H1 (cell line): ENCODE measurements at regions not wholly inside any gene's neighbourhood (a gene's known extent, or its start where the extent isn't known, plus 50 kb on each side); places are given as distances from the start of the nearest gene placed in this dataset.

ENCODE experiments used
- CTCF ChIA-PET: fragments of 300-600 bp; sonication (Branson Sonifier 250); formaldehyde crosslinking; loops from one replicate; lab custom pipeline; 2021; ENCODE audit not compliant: partially characterized antibody; lab: Charles Lee
- POLR2A ChIA-PET: fragments of 300-600 bp; sonication (Branson Sonifier 250); formaldehyde crosslinking; loops from one replicate; lab custom pipeline; 2021; ENCODE audit warnings: inconsistent platforms; ENCODE audit not compliant: partially characterized antibody; lab: Charles Lee
- DNase-seq, 2 experiments: peaks; one replicate each; pipeline versions ENCODE4 v3.0.0 to v3.0.0-alpha.2; 2010 to 2022; ENCODE audit warnings: low spot score in 2 of 2, low read depth in 1 of 2, mixed read lengths in 1 of 2
- FAIRE-seq: peaks from 2 replicates; lab custom pipeline; 2011; peaks lifted over from hg19 to GRCh38; lab: Jason Lieb, UNC
- H2AFZ ChIP-seq: 2 replicates; pipeline ENCODE4 v1.8.1; 2012; ENCODE audit warnings: low read length, inconsistent platforms
- H2AK5ac ChIP-seq: 2 replicates; pipeline ENCODE4 v1.6.1; 2013; ENCODE audit warnings: low read depth, low read length
- H2BK120ac ChIP-seq: replicated peaks from 2 replicates; pipeline ENCODE3; 2013; ENCODE audit warnings: low read depth, low read length, inconsistent platforms
- H2BK12ac ChIP-seq: 2 replicates; pipeline ENCODE4 v1.6.1; 2013; ENCODE audit warnings: low read depth, low read length
- H2BK15ac ChIP-seq: 2 replicates; pipeline ENCODE4 v1.6.1; 2013; ENCODE audit warnings: low read length
- H2BK20ac ChIP-seq: 2 replicates; pipeline ENCODE4 v1.6.1; 2013; ENCODE audit warnings: low read length
- H2BK5ac ChIP-seq: 2 replicates; pipeline ENCODE4 v1.6.1; 2013; ENCODE audit warnings: low read depth, low read length
- H3K14ac ChIP-seq: 2 replicates; pipeline ENCODE4 v1.6.1; 2013; ENCODE audit warnings: inconsistent platforms; ENCODE audit not compliant: insufficient read length
- H3K18ac ChIP-seq: 2 replicates; pipeline ENCODE4 v1.6.1; 2013; ENCODE audit warnings: low read length; ENCODE audit errors: extremely low read depth
- H3K23ac ChIP-seq: 2 replicates; pipeline ENCODE4 v1.6.1; 2013; ENCODE audit warnings: inconsistent platforms; ENCODE audit not compliant: insufficient read length
- H3K23me2 ChIP-seq: 2 replicates; pipeline ENCODE4 v1.6.1; 2013; ENCODE audit warnings: low read depth, low read length
- H3K27ac ChIP-seq: 2 replicates; pipeline ENCODE4 v1.6.1; 2011; ENCODE audit warnings: low read depth, low read length, inconsistent platforms
- H3K27me3 ChIP-seq, 4 experiments: replicated peaks in 1 of 4; 1 replicate in 1 of 4; 2 replicates in 3 of 4; pipeline versions ENCODE4 v1.6.1 to v1.8.1; 2011 to 2013; ENCODE audit warnings: low read length in 3 of 4, mild to moderate bottlenecking in 3 of 4, inconsistent platforms in 2 of 4, mixed read lengths in 2 of 4, moderate library complexity in 1 of 4; ENCODE audit not compliant: control insufficient read depth in 3 of 4, insufficient read depth in 3 of 4; ENCODE audit errors: extremely low read depth in 1 of 4
- H3K36me3 ChIP-seq, 4 experiments: 2 replicates each; pipeline versions ENCODE4 v1.6.1 to v1.8.1; 2011 to 2013; ENCODE audit warnings: mild to moderate bottlenecking in 4 of 4, low read length in 3 of 4, moderate library complexity in 2 of 4, control low read depth in 1 of 4, inconsistent platforms in 1 of 4; ENCODE audit not compliant: insufficient read depth in 4 of 4, control insufficient read depth in 2 of 4
- H3K4ac ChIP-seq: replicated peaks from 2 replicates; pipeline ENCODE3; 2013; ENCODE audit warnings: low read length, low read depth, mixed read lengths, inconsistent platforms; ENCODE audit not compliant: insufficient read length
- H3K4me1 ChIP-seq, 4 experiments: replicated peaks in 1 of 4; 1 replicate in 1 of 4; 2 replicates in 3 of 4; pipeline versions ENCODE4 v1.6.1 to v1.8.1; 2011 to 2013; ENCODE audit warnings: low read length in 3 of 4, inconsistent platforms in 2 of 4, mixed read lengths in 1 of 4; ENCODE audit not compliant: insufficient read depth in 4 of 4, control insufficient read depth in 3 of 4
- H3K4me2 ChIP-seq, 2 experiments: 2 replicates each; pipeline versions ENCODE4 v1.6.1 to v1.8.1; 2011 to 2013; ENCODE audit warnings: low read depth in 2 of 2, low read length in 2 of 2, control low read depth in 1 of 2, inconsistent platforms in 1 of 2, mild to moderate bottlenecking in 1 of 2; ENCODE audit not compliant: insufficient read depth in 1 of 2
- H3K4me3 ChIP-seq, 4 experiments: fragments of 200-600, 300-600 bp in 1 of 4; sonication (generic), shearing (Covaris generic), sonication (Bioruptor Twin) in 1 of 4; 2 replicates each; pipeline versions ENCODE4 v1.5.1 to v1.8.1; 2011 to 2016; ENCODE audit warnings: low read length in 4 of 4, low read depth in 3 of 4, control low read depth in 2 of 4, inconsistent platforms in 2 of 4, mild to moderate bottlenecking in 2 of 4, mixed read lengths in 1 of 4, moderate library complexity in 1 of 4; ENCODE audit not compliant: insufficient read depth in 2 of 4; ENCODE audit errors: extremely low read depth in 1 of 4
- H3K56ac ChIP-seq: replicated peaks from 2 replicates; pipeline ENCODE3; 2013; ENCODE audit warnings: low read depth, mild to moderate bottlenecking, mixed read lengths, low read length, inconsistent platforms; ENCODE audit not compliant: insufficient read length
- H3K79me1 ChIP-seq: 2 replicates; pipeline ENCODE4 v1.6.1; 2013; ENCODE audit warnings: low read depth, low read length, control low read depth
- H3K79me2 ChIP-seq, 2 experiments: 2 replicates each; pipeline versions ENCODE4 v1.6.1 to v1.8.1; 2012 to 2013; ENCODE audit warnings: low read length in 2 of 2, mild to moderate bottlenecking in 2 of 2, inconsistent platforms in 1 of 2; ENCODE audit not compliant: insufficient read depth in 2 of 2, control insufficient read depth in 1 of 2
- H3K9ac ChIP-seq, 4 experiments: replicated peaks in 1 of 4; 1 replicate in 1 of 4; 2 replicates in 3 of 4; pipeline versions ENCODE4 v1.6.1 to v1.8.1; 2011 to 2013; ENCODE audit warnings: low read depth in 3 of 4, low read length in 3 of 4, control low read depth in 2 of 4, mild to moderate bottlenecking in 2 of 4, moderate library complexity in 2 of 4, inconsistent platforms in 1 of 4; ENCODE audit errors: extremely low read depth in 1 of 4
- H3K9me3 ChIP-seq, 2 experiments: 2 replicates each; pipeline versions ENCODE4 v1.6.1 to v1.8.1; 2012 to 2013; ENCODE audit warnings: mild to moderate bottlenecking in 2 of 2, moderate library complexity in 2 of 2, control low read depth in 1 of 2, inconsistent platforms in 1 of 2, low read depth in 1 of 2, low read length in 1 of 2, mixed read lengths in 1 of 2; ENCODE audit not compliant: insufficient read depth in 2 of 2
- H4K20me1 ChIP-seq, 2 experiments: replicated peaks in 1 of 2; 2 replicates each; pipeline versions ENCODE3 to v1.8.1; 2011 to 2013; ENCODE audit warnings: inconsistent platforms in 2 of 2, low read length in 2 of 2, mild to moderate bottlenecking in 1 of 2; ENCODE audit not compliant: insufficient read depth in 2 of 2, control insufficient read depth in 1 of 2
- H4K5ac ChIP-seq: 2 replicates; pipeline ENCODE4 v1.6.1; 2013; ENCODE audit warnings: low read length, low read depth, mixed read lengths, inconsistent platforms; ENCODE audit not compliant: insufficient read length
- H4K8ac ChIP-seq: 2 replicates; pipeline ENCODE4 v1.8.0; 2013; ENCODE audit warnings: mild to moderate bottlenecking, moderate library complexity, low read length, inconsistent platforms; ENCODE audit not compliant: insufficient read depth; ENCODE audit errors: extremely low read depth
- H4K91ac ChIP-seq: replicated peaks from 2 replicates; pipeline ENCODE3; 2013; ENCODE audit warnings: low read length, mixed read lengths, inconsistent platforms; ENCODE audit not compliant: insufficient read length
- ASH2L ChIP-seq: fragments of 200-600, 300-600 bp; sonication (generic); IDR thresholded peaks from one replicate; pipeline ENCODE4 v1.7.1; 2017; ENCODE audit warnings: low read length
- BACH1 ChIP-seq: IDR thresholded peaks from 2 replicates; pipeline ENCODE4 v1.6.1; 2012; ENCODE audit warnings: low read length, improper control_type of control experiment
- BCL11A ChIP-seq, 2 experiments: IDR thresholded peaks; one replicate each; pipeline ENCODE4 v1.6.1; 2011; ENCODE audit warnings: low read depth in 2 of 2, low read length in 2 of 2, mild to moderate bottlenecking in 2 of 2
- CHD2 ChIP-seq: IDR thresholded peaks from 2 replicates; pipeline ENCODE4 v1.6.1; 2012; ENCODE audit warnings: low read length, improper control_type of control experiment
- JUND ChIP-seq: IDR thresholded peaks from 2 replicates; pipeline ENCODE4 v1.6.1; 2011; ENCODE audit warnings: mild to moderate bottlenecking, improper control_type of control experiment, low read length
- NANOG ChIP-seq: IDR thresholded peaks from 2 replicates; pipeline ENCODE4 v1.6.1; 2011; ENCODE audit warnings: low read length, low read depth, mild to moderate bottlenecking, inconsistent platforms; ENCODE audit not compliant: insufficient read depth, poor library complexity, severe bottlenecking
- NRF1 ChIP-seq: IDR thresholded peaks from 2 replicates; pipeline ENCODE4 v1.6.1; 2011; ENCODE audit warnings: mild to moderate bottlenecking, low read depth, low read length, improper control_type of control experiment
- POLR2A ChIP-seq, 2 experiments: IDR thresholded peaks; 1 replicate in 1 of 2; 2 replicates in 1 of 2; pipeline ENCODE4 v1.6.1; 2011; ENCODE audit warnings: low read depth in 2 of 2, low read length in 2 of 2, mild to moderate bottlenecking in 2 of 2; ENCODE audit errors: control extremely low read depth in 1 of 2
- RFX5 ChIP-seq: IDR thresholded peaks from 2 replicates; pipeline ENCODE4 v1.6.1; 2011; ENCODE audit warnings: low read depth, low read length, improper control_type of control experiment, borderline replicate concordance
- TEAD4 ChIP-seq: IDR thresholded peaks from 2 replicates; pipeline ENCODE4 v1.6.1; 2012; ENCODE audit warnings: low read depth, low read length, inconsistent platforms, mixed read lengths
- WGBS, 2 experiments: shearing (Covaris generic) in 1 of 2; methylation state at CpG; one replicate each; pipeline versions ENCODE4 v1.1.6 to v1.1.7; 2013 to 2015; ENCODE audit warnings: low lambda C conversion rate in 2 of 2, mixed read lengths in 2 of 2, inconsistent platforms in 1 of 2, low coverage in 1 of 2, missing lambda C conversion rate in 1 of 2; ENCODE audit not compliant: insufficient replicate concordance in 2 of 2, insufficient coverage in 1 of 2, insufficient read length in 1 of 2; ENCODE audit errors: extremely low coverage in 1 of 2, missing lambda C conversion rate in 1 of 2; 5-methylcytosine and 5-hydroxymethylcytosine counted together
- TF ChIP-seq, protein P1 (sequence below): IDR thresholded peaks from 2 replicates; pipeline ENCODE4 v1.6.1; 2011; ENCODE audit warnings: low read depth, mild to moderate bottlenecking, low read length; ENCODE audit not compliant: insufficient read depth
- TF ChIP-seq, protein P2 (sequence below): IDR thresholded peaks from 2 replicates; pipeline ENCODE4 v1.6.1; 2011; ENCODE audit warnings: low read length, improper control_type of control experiment

GRCh38 chr18:61749031-61749430 lies 143.8 kb downstream of the RNF152 start:
- Histone ChIP-seq H4K20me1 (no peaks in the 10 kb centered on the region), H3K18ac (no peak overlapping the region), H2AFZ (no peak overlapping the region), H3K4me1 (no peaks in the 10 kb centered on the region), H3K4me3 (no peak overlapping the region), H2BK5ac (no peak overlapping the region), H4K91ac (no peak overlapping the region), H3K9me3 (no peaks in the 10 kb centered on the region), H3K36me3 (no peaks in the 10 kb centered on the region), H3K4me2 (no peak overlapping the region), H3K23me2 (no peaks in the 10 kb centered on the region), H3K14ac (no peak overlapping the region), H2BK12ac (no peak overlapping the region), H2BK120ac (no peak overlapping the region), H3K27me3 (no peaks in the 10 kb centered on the region), H4K8ac (no peak overlapping the region), H3K4ac (no peak overlapping the region), H2BK20ac (no peak overlapping the region), H2AK5ac (no peak overlapping the region), H3K27ac (no peak overlapping the region), H3K79me1 (no peaks in the 10 kb centered on the region), H3K56ac (no peak overlapping the region), H3K79me2 (no peaks in the 10 kb centered on the region), H4K5ac (no peak overlapping the region), H2BK15ac (no peak overlapping the region), H3K23ac (no peak overlapping the region), H3K9ac (no peak overlapping the region)
- ChIA-PET POLR2A (no interaction called here), CTCF (no interaction called here)
- 92% methylated on average over 6 of the region's 6 CpGs; no CpG with 5 or more reads in 1 of the 2 experiments for WGBS, 2 experiments
- no peak for DNase-seq
- no peak for FAIRE-seq
- TF ChIP-seq CHD2 (no peak), ASH2L (no peak), JUND (no peak), RFX5 (no peak), POLR2A (IDR thresholded peaks at IDR 0.05; ENCODE audit: control extremely low read depth in 1 of 2, low read depth in 2 of 2, low read length in 2 of 2) (no peak), BCL11A (IDR thresholded peaks at IDR 0.05; ENCODE audit: low read depth in 2 of 2, low read length in 2 of 2) (no peak), NANOG (no peak), BACH1 (no peak), TEAD4 (no peak), NRF1 (no peak)
- TF ChIP-seq, protein P1, sequence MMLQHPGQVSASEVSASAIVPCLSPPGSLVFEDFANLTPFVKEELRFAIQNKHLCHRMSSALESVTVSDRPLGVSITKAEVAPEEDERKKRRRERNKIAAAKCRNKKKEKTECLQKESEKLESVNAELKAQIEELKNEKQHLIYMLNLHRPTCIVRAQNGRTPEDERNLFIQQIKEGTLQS = no peak
- TF ChIP-seq, protein P2, sequence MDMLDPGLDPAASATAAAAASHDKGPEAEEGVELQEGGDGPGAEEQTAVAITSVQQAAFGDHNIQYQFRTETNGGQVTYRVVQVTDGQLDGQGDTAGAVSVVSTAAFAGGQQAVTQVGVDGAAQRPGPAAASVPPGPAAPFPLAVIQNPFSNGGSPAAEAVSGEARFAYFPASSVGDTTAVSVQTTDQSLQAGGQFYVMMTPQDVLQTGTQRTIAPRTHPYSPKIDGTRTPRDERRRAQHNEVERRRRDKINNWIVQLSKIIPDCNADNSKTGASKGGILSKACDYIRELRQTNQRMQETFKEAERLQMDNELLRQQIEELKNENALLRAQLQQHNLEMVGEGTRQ = no peak
